ENCODE measurements at regions not wholly inside any gene's neighbourhood (a gene's known extent, or its start where the extent isn't known, plus 50 kb on each side); places are given as distances from the start of the nearest gene placed in this dataset.

- TF ChIP-seq POLR2AphosphoS5 (IDR thresholded peaks at IDR 0.05) (no peak), POLR2A (IDR thresholded peaks at IDR 0.05) (no peak), CTCF (IDR thresholded peaks at IDR 0.05) (peak in 6 of 7 experiments; percentile 56 to 98 (median 96))
Observed at GRCh38 chr1:5509664-5510452, 482.4 kb downstream of the NPHP4 start.
